SJCRH30 (cell line): ENCODE measurements at regions not wholly inside any gene's neighbourhood (a gene's known extent, or its start where the extent isn't known, plus 50 kb on each side); places are given as distances from the start of the nearest gene placed in this dataset.
"Not testable (repeated sequence)": the region's sequence is repeated elsewhere in the genome, so short reads cannot be mapped to it uniquely, and the experiment has no call there.

Source experiments
- DNase-seq, 2 experiments: peaks; one replicate each; pipeline ENCODE4 v3.0.0-alpha.2; 2015 to 2020
- H3K27ac ChIP-seq: fragments of 250-450 bp; sonication (Bioruptor Pico); 2 replicates; pipeline ENCODE4 v1.5.1; 2020; ENCODE audit warnings: mild to moderate bottlenecking, moderate library complexity
- H3K27me3 ChIP-seq: fragments of 250-450 bp; sonication (Bioruptor Pico); 2 replicates; pipeline ENCODE4 v1.5.1; 2020; ENCODE audit warnings: mild to moderate bottlenecking, moderate library complexity
- H3K36me3 ChIP-seq: fragments of 250-450 bp; sonication (Bioruptor Pico); 2 replicates; pipeline ENCODE4 v1.5.1; 2020; ENCODE audit warnings: mild to moderate bottlenecking, moderate library complexity
- H3K4me1 ChIP-seq: fragments of 250-450 bp; sonication (Bioruptor Pico); 2 replicates; pipeline ENCODE4 v1.5.1; 2020; ENCODE audit warnings: mild to moderate bottlenecking, moderate library complexity
- H3K4me3 ChIP-seq: fragments of 250-450 bp; sonication (Bioruptor Pico); 2 replicates; pipeline ENCODE4 v1.5.1; 2020; ENCODE audit warnings: mild to moderate bottlenecking, moderate library complexity
- H3K9me3 ChIP-seq: fragments of 250-450 bp; sonication (Bioruptor Pico); replicated peaks from 2 replicates; pipeline ENCODE4 v1.5.1; 2020; ENCODE audit warnings: mild to moderate bottlenecking, moderate library complexity

- Histone ChIP-seq H3K36me3 (no peaks in the 10 kb centered on the region), H3K4me3 (no peak overlapping the region), H3K4me1 (no peaks in the 10 kb centered on the region), H3K27ac (no peak overlapping the region), H3K9me3 (no peaks in the 10 kb centered on the region), H3K27me3 (no peaks in the 10 kb centered on the region)
- DNase-seq: no peak
Observed at GRCh38 chr11:98434296-98434695, 586.5 kb upstream of the CNTN5 start.

- H3K27me3 ChIP-seq: no peaks in the 10 kb centered on the region
- H3K4me1 ChIP-seq: no peaks in the 10 kb centered on the region
- no peak for DNase-seq
- H3K36me3 ChIP-seq: no peaks in the 10 kb centered on the region
- H3K27ac ChIP-seq: no peak overlapping the region
- H3K9me3 ChIP-seq: no peaks in the 10 kb centered on the region
- H3K4me3 ChIP-seq: no peak overlapping the region
Observed at GRCh38 chr11:98453378-98453777, 567.4 kb upstream of the CNTN5 start.

DNA sequence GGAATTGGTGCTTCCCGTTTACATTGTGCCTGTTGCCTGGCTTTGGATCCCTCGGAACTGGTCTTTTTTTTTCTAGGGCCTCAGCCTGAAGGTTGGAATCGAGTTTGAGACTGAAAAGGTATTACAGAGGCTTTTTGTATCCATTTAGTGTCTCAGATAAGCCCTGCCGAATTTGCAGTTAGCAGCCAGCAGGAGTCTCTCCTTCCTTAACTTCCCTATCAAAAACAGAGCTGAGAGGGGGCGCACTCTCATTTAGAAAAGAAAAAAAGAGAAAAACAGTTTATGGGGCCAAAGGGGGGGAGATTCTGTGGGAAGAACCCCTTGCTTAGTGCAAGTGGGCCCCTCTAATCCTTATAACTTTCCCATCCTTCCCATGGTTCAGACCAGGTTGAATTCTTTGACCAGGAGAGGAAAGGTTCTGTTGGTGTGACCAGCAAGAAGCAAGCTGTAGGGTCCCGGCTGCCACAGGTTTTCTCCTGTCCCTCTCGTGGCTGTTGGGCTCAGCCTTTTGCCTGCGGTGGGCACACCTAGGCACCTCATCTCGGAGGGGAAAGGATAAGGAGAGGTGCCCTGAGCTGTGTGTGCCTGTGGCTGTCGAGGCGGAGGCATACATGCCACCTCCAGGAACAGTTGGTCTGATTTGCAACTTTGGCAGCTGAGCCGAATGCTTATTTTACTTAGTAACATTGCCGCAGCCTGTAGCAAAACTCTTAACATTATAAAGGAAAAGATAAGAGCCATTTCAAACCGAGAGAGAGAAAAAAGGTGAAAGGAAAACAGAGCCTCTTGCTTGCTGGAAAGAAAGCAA is 565.0 kb upstream of the CNTN5 start:
- DNase-seq: no peak
- no peak overlapping the region for H3K27ac ChIP-seq
- no peaks in the 10 kb centered on the region for H3K4me1 ChIP-seq
- H3K36me3 ChIP-seq: no peaks in the 10 kb centered on the region
- no peaks in the 10 kb centered on the region for H3K27me3 ChIP-seq
- no peak overlapping the region for H3K4me3 ChIP-seq
- no peaks in the 10 kb centered on the region for H3K9me3 ChIP-seq

GRCh38 chr11:98456308-98456680 is 564.5 kb upstream of the CNTN5 start:
- Histone ChIP-seq H3K36me3 (no peaks in the 10 kb centered on the region), H3K27me3 (no peaks in the 10 kb centered on the region), H3K27ac (no peak overlapping the region), H3K9me3 (no peaks in the 10 kb centered on the region), H3K4me3 (no peak overlapping the region), H3K4me1 (no peaks in the 10 kb centered on the region)
- no peak for DNase-seq

DNA sequence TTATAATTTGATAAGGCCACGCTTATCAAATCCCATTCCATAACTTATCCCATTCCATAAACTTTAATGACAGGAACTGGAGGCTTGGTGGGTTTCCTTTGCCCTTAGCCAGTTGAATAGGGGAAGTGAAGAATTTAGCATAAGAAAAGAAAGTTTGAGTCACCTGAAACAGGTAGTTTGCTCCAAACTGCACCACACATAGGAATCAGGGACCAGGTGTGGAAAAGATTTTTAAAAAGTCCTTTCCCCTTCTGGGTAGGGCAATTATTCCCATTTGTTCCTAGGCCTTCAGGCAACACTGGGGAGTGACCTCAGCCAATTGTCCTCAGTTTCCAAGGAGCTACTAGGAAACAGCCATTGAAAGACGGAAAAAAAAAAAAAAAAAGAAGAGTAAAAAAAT is 525.7 kb upstream of the CNTN5 start:
- Histone ChIP-seq H3K36me3 (no peaks in the 10 kb centered on the region), H3K4me3 (no peak overlapping the region), H3K27ac (no peak overlapping the region), H3K27me3 (no peaks in the 10 kb centered on the region), H3K9me3 (no peaks in the 10 kb centered on the region), H3K4me1 (no peaks in the 10 kb centered on the region)
- DNase-seq: no peak

- no peak for DNase-seq
- Histone ChIP-seq H3K27me3 (no peaks in the 10 kb centered on the region), H3K27ac (no peak overlapping the region), H3K4me3 (no peak overlapping the region), H3K9me3 (no peaks in the 10 kb centered on the region), H3K4me1 (no peaks in the 10 kb centered on the region), H3K36me3 (no peaks in the 10 kb centered on the region)
Observed at GRCh38 chr11:98495601-98496000, 525.1 kb upstream of the CNTN5 start.

DNA sequence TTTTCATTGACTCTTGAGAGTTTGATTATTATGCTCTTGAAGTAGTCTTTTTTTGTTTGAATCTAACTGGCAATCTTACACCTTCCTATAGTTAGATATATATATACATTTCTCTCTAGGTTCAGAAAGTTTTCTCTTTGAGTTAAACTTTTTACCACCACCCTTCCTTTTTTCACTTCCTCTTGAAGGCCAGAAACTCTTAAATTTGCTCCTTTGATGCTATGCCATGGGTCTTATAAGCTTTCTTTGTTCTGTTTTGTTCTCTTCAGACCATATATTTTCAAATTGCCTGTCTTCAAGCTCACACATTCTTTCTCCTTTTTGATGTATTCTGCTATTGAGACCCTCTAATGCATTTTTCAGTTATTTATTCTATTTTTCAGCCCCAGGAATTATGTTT is 513.5 kb upstream of the CNTN5 start:
- Histone ChIP-seq H3K4me1 (no peaks in the 10 kb centered on the region), H3K27ac (no peak overlapping the region), H3K9me3 (no peaks in the 10 kb centered on the region), H3K27me3 (no peaks in the 10 kb centered on the region), H3K36me3 (no peaks in the 10 kb centered on the region), H3K4me3 (no peak overlapping the region)
- no peak for DNase-seq

DNA sequence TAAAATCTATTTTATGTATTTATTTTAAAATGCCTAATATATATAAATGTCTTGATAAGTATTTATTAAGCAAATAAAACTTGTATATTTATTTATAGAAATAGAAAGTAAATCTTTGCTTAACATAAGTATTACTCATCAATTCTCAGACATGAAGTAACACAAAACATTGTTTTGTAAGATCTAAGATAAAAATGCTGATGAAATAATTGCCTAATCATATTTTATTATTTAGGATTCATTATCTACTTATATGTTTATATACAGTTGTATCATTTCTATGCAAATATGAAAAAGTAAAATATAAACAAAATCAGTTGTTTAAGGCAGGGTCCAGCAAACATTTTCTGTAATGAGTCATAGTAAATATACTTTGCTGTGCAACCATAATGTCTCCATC is 507.8 kb upstream of the CNTN5 start:
- Histone ChIP-seq H3K9me3 (no peaks in the 10 kb centered on the region), H3K27ac (no peak overlapping the region), H3K27me3 (no peaks in the 10 kb centered on the region), H3K4me1 (no peaks in the 10 kb centered on the region), H3K36me3 (no peaks in the 10 kb centered on the region), H3K4me3 (no peak overlapping the region)
- DNase-seq: no peak

DNA sequence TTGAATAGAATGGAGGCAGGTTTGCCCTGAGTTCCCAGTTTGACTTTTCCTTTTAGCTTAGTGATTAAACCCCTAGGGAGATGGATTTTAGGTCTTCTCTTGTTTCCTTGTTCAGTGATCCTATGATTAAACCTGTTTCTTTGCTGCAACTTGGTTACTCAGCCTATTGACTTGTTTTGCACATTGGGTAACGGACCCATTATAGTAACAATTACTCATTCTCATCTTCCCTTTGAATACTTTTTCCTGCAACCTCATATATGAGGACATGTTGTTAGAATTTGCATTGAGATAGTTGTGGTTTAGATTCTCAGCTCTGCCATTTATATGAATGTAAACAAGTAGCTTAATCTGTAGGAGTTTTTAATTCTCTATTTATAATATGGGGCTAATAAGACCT is 489.2 kb upstream of the CNTN5 start:
- no peaks in the 10 kb centered on the region for H3K36me3 ChIP-seq
- no peaks in the 10 kb centered on the region for H3K4me1 ChIP-seq
- H3K4me3 ChIP-seq: no peak overlapping the region
- no peak for DNase-seq
- no peak overlapping the region for H3K27ac ChIP-seq
- H3K9me3 ChIP-seq: no peaks in the 10 kb centered on the region
- no peaks in the 10 kb centered on the region for H3K27me3 ChIP-seq

DNA sequence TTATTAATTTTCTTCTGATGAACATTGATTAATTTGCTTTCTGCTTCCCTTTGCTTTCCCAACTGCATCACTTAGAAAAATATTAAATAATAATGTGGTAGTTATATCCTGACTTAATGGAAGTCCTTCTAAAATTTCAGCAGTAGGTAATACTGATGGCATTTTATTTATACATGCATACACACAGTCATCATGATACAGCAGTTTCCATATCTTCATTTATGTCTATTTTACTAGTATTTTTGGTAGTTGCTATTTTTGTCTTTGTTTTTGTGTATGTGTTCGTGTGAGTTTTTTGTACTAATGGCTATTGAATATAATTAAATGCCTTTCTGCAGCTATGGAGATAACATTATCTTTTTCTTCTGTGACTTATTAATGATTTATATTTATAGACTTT is 484.7 kb upstream of the CNTN5 start:
- no peak overlapping the region for H3K27ac ChIP-seq
- no peaks in the 10 kb centered on the region for H3K27me3 ChIP-seq
- H3K36me3 ChIP-seq: no peaks in the 10 kb centered on the region
- no peaks in the 10 kb centered on the region for H3K4me1 ChIP-seq
- no peak for DNase-seq
- no peaks in the 10 kb centered on the region for H3K9me3 ChIP-seq
- no peak overlapping the region for H3K4me3 ChIP-seq

DNA sequence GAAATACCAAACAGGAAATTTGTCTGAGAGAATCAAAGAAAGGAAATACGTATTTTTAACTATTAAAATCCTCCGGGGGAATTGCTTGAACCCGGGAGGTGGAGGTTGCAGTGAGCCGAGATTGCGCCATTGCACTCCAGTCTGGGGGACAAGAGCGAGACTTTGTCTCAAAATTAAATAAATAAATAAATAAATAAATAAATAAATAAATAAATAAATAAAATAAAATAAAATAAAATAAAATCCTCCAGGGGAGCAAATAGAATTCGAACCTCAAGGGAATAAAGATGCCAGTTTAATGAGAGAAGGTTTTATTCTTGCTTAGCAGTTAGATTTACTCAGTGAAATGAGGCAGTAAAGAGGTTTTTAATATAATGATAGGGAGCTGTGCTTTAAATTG is 482.4 kb upstream of the CNTN5 start:
- not testable (repeated sequence) for H3K27me3 ChIP-seq, H3K4me3 ChIP-seq, H3K36me3 ChIP-seq, H3K9me3 ChIP-seq, DNase-seq, H3K4me1 ChIP-seq, H3K27ac ChIP-seq

DNA sequence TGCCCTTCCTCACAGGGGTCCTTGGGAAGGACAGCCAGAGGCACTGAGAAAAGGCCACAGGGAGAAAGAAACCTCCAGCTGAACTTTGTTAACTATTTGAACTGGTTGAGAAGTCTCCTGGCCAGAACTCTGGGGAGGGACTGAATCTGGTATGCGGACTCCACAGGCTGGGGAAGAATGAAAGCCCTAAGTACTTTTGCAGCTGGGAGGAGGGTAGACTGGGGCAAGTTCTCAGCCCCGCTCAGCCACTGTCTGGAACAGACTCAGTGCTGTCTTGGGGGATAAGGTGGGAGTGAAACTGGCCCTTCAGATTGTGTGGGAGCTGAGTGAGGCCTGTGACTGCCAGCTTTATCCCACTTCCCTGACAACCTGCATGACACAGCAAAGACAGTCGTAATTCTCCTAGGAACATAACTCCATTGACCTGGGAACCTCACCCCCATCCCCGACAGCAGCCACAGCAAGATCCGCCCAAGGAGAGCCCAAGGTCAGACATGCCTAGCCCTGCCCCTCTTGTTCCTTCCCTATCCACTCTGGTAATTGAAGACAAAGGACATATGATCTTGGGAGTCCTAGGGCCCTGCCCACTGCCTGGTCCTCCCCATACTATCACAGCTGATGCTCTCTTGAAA is 475.1 kb upstream of the CNTN5 start:
- DNase-seq: no peak
- Histone ChIP-seq H3K4me3 (no peak overlapping the region), H3K27me3 (no peaks in the 10 kb centered on the region), H3K36me3 (no peaks in the 10 kb centered on the region), H3K27ac (no peak overlapping the region), H3K9me3 (no peaks in the 10 kb centered on the region), H3K4me1 (no peaks in the 10 kb centered on the region)

DNA sequence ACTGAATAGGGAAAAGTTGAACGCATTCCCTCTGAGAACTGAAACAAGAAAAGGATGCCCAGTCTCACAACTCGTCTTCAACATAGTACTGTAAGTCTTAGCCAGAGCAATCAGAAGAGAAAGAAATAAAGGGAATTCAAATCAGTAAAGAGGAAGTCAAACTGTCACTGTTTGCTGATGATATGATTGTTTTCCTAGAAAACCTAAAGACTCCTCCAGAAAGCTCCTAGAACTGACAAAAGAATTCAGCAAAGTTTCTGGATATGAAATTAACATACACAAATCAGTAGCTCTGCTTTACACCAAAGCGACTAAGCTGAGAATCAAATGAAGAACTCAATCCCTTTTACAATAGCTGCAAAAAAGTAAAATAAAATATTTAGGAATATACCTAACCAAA is 471.2 kb upstream of the CNTN5 start:
- no peak overlapping the region for H3K4me3 ChIP-seq
- H3K9me3 ChIP-seq: no peaks in the 10 kb centered on the region
- no peak for DNase-seq
- no peaks in the 10 kb centered on the region for H3K4me1 ChIP-seq
- H3K27me3 ChIP-seq: no peaks in the 10 kb centered on the region
- no peaks in the 10 kb centered on the region for H3K36me3 ChIP-seq
- H3K27ac ChIP-seq: no peak overlapping the region

GRCh38 chr11:98559961-98560360 is 460.8 kb upstream of the CNTN5 start:
- Histone ChIP-seq H3K4me3 (no peak overlapping the region), H3K36me3 (no peaks in the 10 kb centered on the region), H3K9me3 (no peaks in the 10 kb centered on the region), H3K27me3 (no peaks in the 10 kb centered on the region), H3K4me1 (no peaks in the 10 kb centered on the region), H3K27ac (no peak overlapping the region)
- DNase-seq: no peak

GRCh38 chr11:98561252-98561651 is 459.5 kb upstream of the CNTN5 start:
- Histone ChIP-seq H3K9me3 (no peaks in the 10 kb centered on the region), H3K36me3 (no peaks in the 10 kb centered on the region), H3K4me3 (no peak overlapping the region), H3K27me3 (no peaks in the 10 kb centered on the region), H3K27ac (no peak overlapping the region), H3K4me1 (no peaks in the 10 kb centered on the region)
- DNase-seq: no peak

DNA sequence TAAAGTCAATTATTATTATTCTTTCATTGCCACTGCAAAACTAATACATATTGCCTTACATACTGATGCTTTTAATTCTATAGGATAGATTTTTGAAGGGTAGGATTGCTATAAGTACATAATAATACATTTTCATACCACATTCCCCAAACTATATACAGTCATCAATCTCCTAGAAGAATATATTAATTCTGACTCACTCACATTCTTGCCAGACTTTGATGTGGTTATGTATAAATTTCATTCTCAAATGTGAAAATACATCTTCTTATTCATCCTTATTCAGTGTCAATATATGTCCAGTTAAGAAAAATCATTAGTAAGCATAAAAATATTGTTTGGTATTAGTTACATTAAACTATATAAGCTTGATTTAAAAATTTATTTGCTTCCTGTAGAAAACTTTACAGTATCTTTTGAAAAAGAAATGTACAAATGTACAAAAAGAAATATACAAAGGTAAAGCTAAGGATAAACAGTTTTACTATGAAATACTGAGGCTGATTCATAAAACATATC is 458.8 kb upstream of the CNTN5 start:
- no peak overlapping the region for H3K27ac ChIP-seq
- no peaks in the 10 kb centered on the region for H3K9me3 ChIP-seq
- H3K4me3 ChIP-seq: no peak overlapping the region
- H3K36me3 ChIP-seq: no peaks in the 10 kb centered on the region
- no peaks in the 10 kb centered on the region for H3K4me1 ChIP-seq
- no peaks in the 10 kb centered on the region for H3K27me3 ChIP-seq
- DNase-seq: no peak
